Stimulated activated naive B cell treated with anti-CD40 and anti-IgM and Interleukin-4, amounts not matched to agents 10 μg/mL and 1 μg/mL and 100 μg/mL, for 72 hours (primary cell): ENCODE measurements at regions not wholly inside any gene's neighbourhood (a gene's known extent, or its start where the extent isn't known, plus 50 kb on each side); places are given as distances from the start of the nearest gene placed in this dataset.

Experiments used
- ATAC-seq, 2 donors: fragments of 150-1000 bp; cut with Tn5 transposase; replicated peaks; 2 replicates each; pipeline ENCODE4 v1.10.0; 2021; ENCODE audit warnings: moderate library complexity in 1 of 2
- DNase-seq: peaks from one replicate; pipeline ENCODE4 v3.0.0; 2021
- H3K27ac Mint-ChIP-seq: one replicate; pipeline ENCODE4 v1.8.0; 2022; ENCODE audit warnings: mild to moderate bottlenecking, mixed read lengths
- H3K27me3 Mint-ChIP-seq, 2 donors: one replicate each; pipeline ENCODE4 v1.8.0; 2022; ENCODE audit warnings: mixed read lengths in 2 of 2
- H3K36me3 Mint-ChIP-seq, 2 donors: one replicate each; pipeline ENCODE4 v1.8.0; 2022; ENCODE audit warnings: mixed read lengths in 2 of 2, mild to moderate bottlenecking in 1 of 2
- H3K4me1 Mint-ChIP-seq, 2 donors: one replicate each; pipeline ENCODE4 v1.8.0; 2022; ENCODE audit warnings: mixed read lengths in 2 of 2, mild to moderate bottlenecking in 1 of 2
- H3K4me3 Mint-ChIP-seq, 2 donors: one replicate each; pipeline ENCODE4 v1.8.0; 2022; ENCODE audit warnings: mild to moderate bottlenecking in 2 of 2, mixed read lengths in 2 of 2, moderate library complexity in 1 of 2
- H3K9me3 Mint-ChIP-seq, 2 donors: one replicate each; pipeline ENCODE4 v1.8.0; 2022; ENCODE audit warnings: mixed read lengths in 2 of 2, mild to moderate bottlenecking in 1 of 2

- H3K9me3 Mint-ChIP-seq, result peaks cover 1 to 6% of the 10 kb centered on the region in 2 donors
- ATAC-seq (no peak), DNase-seq (no peak)
- no peak overlapping the region for H3K4me3 Mint-ChIP-seq
- no peaks in the 10 kb centered on the region for H3K36me3 Mint-ChIP-seq
- H3K4me1 Mint-ChIP-seq, result no peaks in the 10 kb centered on the region
- no peaks in the 10 kb centered on the region for H3K27me3 Mint-ChIP-seq
- no peak overlapping the region for H3K27ac Mint-ChIP-seq
Measured at GRCh38 chr14:98470663-98471062, 801.3 kb downstream of the BCL11B start.

GRCh38 chr14:98474900-98475299, 797.1 kb downstream of the BCL11B start:
- no peak for ATAC-seq
- Mint-ChIP-seq H3K27me3 (no peaks in the 10 kb centered on the region), H3K4me3 (no peak overlapping the region), H3K9me3 (no peaks in the 10 kb centered on the region), H3K27ac (no peak overlapping the region), H3K4me1 (no peaks in the 10 kb centered on the region), H3K36me3 (no peaks in the 10 kb centered on the region)
- no peak for DNase-seq

GRCh38 chr14:98477935-98478334, 794.1 kb downstream of the BCL11B start:
- DNase-seq (no peak), ATAC-seq (no peak)
- H3K4me1 Mint-ChIP-seq, result no peaks in the 10 kb centered on the region
- no peak overlapping the region for H3K27ac Mint-ChIP-seq
- no peaks in the 10 kb centered on the region for H3K27me3 Mint-ChIP-seq
- H3K4me3 Mint-ChIP-seq, result no peak overlapping the region
- no peaks in the 10 kb centered on the region for H3K9me3 Mint-ChIP-seq
- no peaks in the 10 kb centered on the region for H3K36me3 Mint-ChIP-seq

GRCh38 chr14:98489115-98489514, 782.9 kb downstream of the BCL11B start:
- H3K4me3 Mint-ChIP-seq, result no peak overlapping the region
- DNase-seq, result no peak
- no peak overlapping the region for H3K27ac Mint-ChIP-seq
- H3K27me3 Mint-ChIP-seq, result no peaks in the 10 kb centered on the region
- H3K9me3 Mint-ChIP-seq, result peaks cover 6 to 8% of the 10 kb centered on the region in 2 donors
- H3K36me3 Mint-ChIP-seq, result no peaks in the 10 kb centered on the region
- H3K4me1 Mint-ChIP-seq, result no peaks in the 10 kb centered on the region
- no peak for ATAC-seq

- Mint-ChIP-seq H3K36me3 (no peaks in the 10 kb centered on the region), H3K9me3 (peaks cover 3% of the 10 kb centered on the region in 2 donors), H3K4me3 (no peak overlapping the region), H3K27me3 (no peaks in the 10 kb centered on the region), H3K27ac (no peak overlapping the region), H3K4me1 (no peaks in the 10 kb centered on the region)
- ATAC-seq (no peak), DNase-seq (no peak)
Measured at GRCh38 chr14:98494582-98494981, 777.4 kb downstream of the BCL11B start.

GRCh38 chr14:98498019-98498885, 773.7 kb downstream of the BCL11B start:
- Mint-ChIP-seq H3K27ac (no peak overlapping the region), H3K36me3 (no peaks in the 10 kb centered on the region), H3K9me3 (peaks cover 1 to 3% of the 10 kb centered on the region in 2 donors), H3K4me1 (no peaks in the 10 kb centered on the region), H3K27me3 (no peaks in the 10 kb centered on the region), H3K4me3 (no peak overlapping the region)
- ATAC-seq (no peak), DNase-seq (no peak)

GRCh38 chr14:98501335-98501734, 770.7 kb downstream of the BCL11B start:
- no peak overlapping the region for H3K4me3 Mint-ChIP-seq
- no peak overlapping the region for H3K27ac Mint-ChIP-seq
- no peaks in the 10 kb centered on the region for H3K27me3 Mint-ChIP-seq
- ATAC-seq (no peak), DNase-seq (no peak)
- peaks cover 7% of the 10 kb centered on the region in 2 donors for H3K9me3 Mint-ChIP-seq
- H3K4me1 Mint-ChIP-seq, result no peaks in the 10 kb centered on the region
- H3K36me3 Mint-ChIP-seq, result no peaks in the 10 kb centered on the region

- H3K9me3 Mint-ChIP-seq, result peaks cover 7% of the 10 kb centered on the region in 2 donors
- no peaks in the 10 kb centered on the region for H3K4me1 Mint-ChIP-seq
- no peaks in the 10 kb centered on the region for H3K27me3 Mint-ChIP-seq
- no peaks in the 10 kb centered on the region for H3K36me3 Mint-ChIP-seq
- no peak for ATAC-seq
- H3K27ac Mint-ChIP-seq, result no peak overlapping the region
- no peak for DNase-seq
- no peak overlapping the region for H3K4me3 Mint-ChIP-seq
Measured at GRCh38 chr14:98501836-98502235, 770.2 kb downstream of the BCL11B start.

GRCh38 chr14:98503086-98503815, 768.7 kb downstream of the BCL11B start:
- H3K36me3 Mint-ChIP-seq, result no peaks in the 10 kb centered on the region
- no peaks in the 10 kb centered on the region for H3K27me3 Mint-ChIP-seq
- DNase-seq (no peak), ATAC-seq (no peak)
- H3K27ac Mint-ChIP-seq, result no peak overlapping the region
- H3K9me3 Mint-ChIP-seq, result peaks cover 7 to 10% of the 10 kb centered on the region in 2 donors
- H3K4me3 Mint-ChIP-seq, result no peak overlapping the region
- no peaks in the 10 kb centered on the region for H3K4me1 Mint-ChIP-seq

GRCh38 chr14:98507264-98507663, 764.7 kb downstream of the BCL11B start:
- ATAC-seq (no peak), DNase-seq (no peak)
- Mint-ChIP-seq H3K27ac (no peak overlapping the region), H3K27me3 (no peaks in the 10 kb centered on the region), H3K36me3 (no peaks in the 10 kb centered on the region), H3K4me1 (no peaks in the 10 kb centered on the region), H3K4me3 (no peak overlapping the region), H3K9me3 (peaks cover 8 to 13% of the 10 kb centered on the region in 2 donors)

- no peak for DNase-seq
Measured at GRCh38 chr14:98510392-98510791, 761.6 kb downstream of the BCL11B start.

GRCh38 chr14:98512501-98513251, 759.3 kb downstream of the BCL11B start:
- H3K27ac Mint-ChIP-seq, result no peak overlapping the region
- peaks cover 4 to 5% of the 10 kb centered on the region in 2 donors for H3K9me3 Mint-ChIP-seq
- ATAC-seq (no peak), DNase-seq (no peak)
- no peaks in the 10 kb centered on the region for H3K36me3 Mint-ChIP-seq
- no peaks in the 10 kb centered on the region for H3K27me3 Mint-ChIP-seq
- no peaks in the 10 kb centered on the region for H3K4me1 Mint-ChIP-seq
- no peak overlapping the region for H3K4me3 Mint-ChIP-seq

More at GRCh38 chr14:98510392-98510791, 761.6 kb downstream of the BCL11B start:
- H3K4me1 Mint-ChIP-seq, result no peaks in the 10 kb centered on the region
- no peak for ATAC-seq
- peaks cover 4 to 10% of the 10 kb centered on the region in 2 donors for H3K9me3 Mint-ChIP-seq
- H3K36me3 Mint-ChIP-seq, result no peaks in the 10 kb centered on the region
- H3K4me3 Mint-ChIP-seq, result no peak overlapping the region
- H3K27ac Mint-ChIP-seq, result no peak overlapping the region
- H3K27me3 Mint-ChIP-seq, result no peaks in the 10 kb centered on the region

GRCh38 chr14:98513558-98513957, 758.4 kb downstream of the BCL11B start:
- Mint-ChIP-seq H3K27ac (no peak overlapping the region), H3K4me1 (no peaks in the 10 kb centered on the region), H3K9me3 (peaks cover 4 to 5% of the 10 kb centered on the region in 2 donors)

GRCh38 chr14:98514016-98514415, 758.0 kb downstream of the BCL11B start:
- H3K4me3 Mint-ChIP-seq, result no peak overlapping the region
- no peak for ATAC-seq
- DNase-seq, result no peak
- H3K27ac Mint-ChIP-seq, result no peak overlapping the region
- H3K9me3 Mint-ChIP-seq, result peaks cover 4 to 5% of the 10 kb centered on the region in 2 donors
- H3K36me3 Mint-ChIP-seq, result no peaks in the 10 kb centered on the region
- H3K4me1 Mint-ChIP-seq, result no peaks in the 10 kb centered on the region
- no peaks in the 10 kb centered on the region for H3K27me3 Mint-ChIP-seq

More at GRCh38 chr14:98513558-98513957, 758.4 kb downstream of the BCL11B start:
- Mint-ChIP-seq H3K4me3 (no peak overlapping the region), H3K36me3 (no peaks in the 10 kb centered on the region), H3K27me3 (no peaks in the 10 kb centered on the region)
- ATAC-seq (no peak), DNase-seq (no peak)
